Neural progenitor cell (in vitro differentiated cells): ENCODE measurements at regions not wholly inside any gene's neighbourhood (a gene's known extent, or its start where the extent isn't known, plus 50 kb on each side); places are given as distances from the start of the nearest gene placed in this dataset.

Experiments
- EZH2 ChIP-seq: fragments of 200-600 bp; sonication (generic); IDR thresholded peaks from 2 replicates; pipeline ENCODE4 v1.6.1; 2017; ENCODE audit warnings: antibody characterized with exemption, mild to moderate bottlenecking, moderate library complexity
- EZH2phosphoT487 ChIP-seq: fragments of 200-600 bp; sonication (generic); IDR thresholded peaks from 2 replicates; pipeline ENCODE4 v1.6.1; 2017; ENCODE audit warnings: antibody characterized with exemption
- TF ChIP-seq, protein P1 (sequence below): fragments of 200-600 bp; sonication (generic); IDR thresholded peaks from 2 replicates; pipeline ENCODE4 v1.5.1; 2017; ENCODE audit warnings: antibody characterized with exemption, mild to moderate bottlenecking

DNA sequence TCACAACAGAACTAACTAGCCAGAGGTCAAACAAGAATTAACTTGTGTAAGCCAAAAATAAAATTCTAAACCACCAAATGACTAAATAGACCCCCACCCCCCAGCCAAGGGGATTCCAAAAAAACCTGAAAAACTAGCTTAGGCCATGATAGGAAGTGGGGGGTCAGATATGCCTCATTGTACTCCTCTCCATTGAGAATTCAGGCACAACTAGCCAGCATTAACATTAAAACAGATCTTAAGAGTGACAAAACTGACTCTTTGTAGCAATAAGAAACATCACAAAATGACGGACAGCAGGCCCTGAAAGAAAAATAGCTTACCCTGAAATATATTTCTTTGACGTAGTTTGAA, 103.0 kb upstream of the ETV3 start:
- TF ChIP-seq EZH2 (no peak), EZH2phosphoT487 (no peak)
- TF ChIP-seq, protein P1, sequence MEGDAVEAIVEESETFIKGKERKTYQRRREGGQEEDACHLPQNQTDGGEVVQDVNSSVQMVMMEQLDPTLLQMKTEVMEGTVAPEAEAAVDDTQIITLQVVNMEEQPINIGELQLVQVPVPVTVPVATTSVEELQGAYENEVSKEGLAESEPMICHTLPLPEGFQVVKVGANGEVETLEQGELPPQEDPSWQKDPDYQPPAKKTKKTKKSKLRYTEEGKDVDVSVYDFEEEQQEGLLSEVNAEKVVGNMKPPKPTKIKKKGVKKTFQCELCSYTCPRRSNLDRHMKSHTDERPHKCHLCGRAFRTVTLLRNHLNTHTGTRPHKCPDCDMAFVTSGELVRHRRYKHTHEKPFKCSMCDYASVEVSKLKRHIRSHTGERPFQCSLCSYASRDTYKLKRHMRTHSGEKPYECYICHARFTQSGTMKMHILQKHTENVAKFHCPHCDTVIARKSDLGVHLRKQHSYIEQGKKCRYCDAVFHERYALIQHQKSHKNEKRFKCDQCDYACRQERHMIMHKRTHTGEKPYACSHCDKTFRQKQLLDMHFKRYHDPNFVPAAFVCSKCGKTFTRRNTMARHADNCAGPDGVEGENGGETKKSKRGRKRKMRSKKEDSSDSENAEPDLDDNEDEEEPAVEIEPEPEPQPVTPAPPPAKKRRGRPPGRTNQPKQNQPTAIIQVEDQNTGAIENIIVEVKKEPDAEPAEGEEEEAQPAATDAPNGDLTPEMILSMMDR, result no peak
